Panc1 (cell line): ENCODE measurements at regions not wholly inside any gene's neighbourhood (a gene's known extent, or its start where the extent isn't known, plus 50 kb on each side); places are given as distances from the start of the nearest gene placed in this dataset.

Experiments
- ATAC-seq: fragments of 200-7000 bp; cut with Tn5 transposase; 2 replicates; pipeline ENCODE4 v1.9.1; 2020; ENCODE audit warnings: mild to moderate bottlenecking, moderate library complexity
- BruUV-seq: library from RNA; stranded (reverse); fragments of 400-500 nt; replicated peaks from 2 replicates; lab custom pipeline; 2021; lab: Mats Ljungman, UMichigan
- CTCF ChIA-PET: fragments of 300-600 bp; sonication (Branson Sonifier 250); formaldehyde crosslinking; loops from one replicate; lab custom pipeline; 2022; ENCODE audit warnings: antibody characterized with exemption; lab: Charles Lee
- POLR2A ChIA-PET: fragments of 300-600 bp; sonication (Branson Sonifier 250); formaldehyde crosslinking; loops from one replicate; lab custom pipeline; 2022; ENCODE audit warnings: antibody characterized with exemption; lab: Charles Lee
- DNase-seq: peaks from one replicate; pipeline ENCODE4 v3.0.0-alpha.2; 2010; ENCODE audit warnings: low read depth, low spot score
- H3K27ac ChIP-seq: 2 replicates; pipeline ENCODE4 v1.5.1; 2011; ENCODE audit warnings: mild to moderate bottlenecking, low read length, inconsistent platforms
- H3K27me3 ChIP-seq: fragments of 200-500 bp; sonication (Bioruptor generic); 2 replicates; pipeline ENCODE4 v1.6.0; 2014; ENCODE audit warnings: low read length, inconsistent platforms; ENCODE audit not compliant: control insufficient read depth, insufficient read depth
- H3K36me3 ChIP-seq: fragments of 200-500 bp; sonication (Bioruptor generic); 2 replicates; pipeline ENCODE4 v1.5.1; 2014; ENCODE audit warnings: inconsistent platforms, mild to moderate bottlenecking, low read length, moderate library complexity; ENCODE audit not compliant: control insufficient read depth, insufficient read depth
- H3K4me1 ChIP-seq: 2 replicates; pipeline ENCODE4 v1.5.1; 2011; ENCODE audit warnings: inconsistent platforms, mild to moderate bottlenecking, low read length, moderate library complexity; ENCODE audit not compliant: control insufficient read depth, insufficient read depth
- H3K4me3 ChIP-seq, 2 experiments: 2 replicates each; pipeline ENCODE4 v1.5.1; 2011 to 2012; ENCODE audit warnings: low read depth in 2 of 2, low read length in 2 of 2, mild to moderate bottlenecking in 2 of 2, inconsistent platforms in 1 of 2, moderate library complexity in 1 of 2
- H3K9me3 ChIP-seq: fragments of 200-500 bp; sonication (Bioruptor generic); 2 replicates; pipeline ENCODE4 v1.5.1; 2014; ENCODE audit warnings: low read depth, mild to moderate bottlenecking, inconsistent platforms, low read length, moderate library complexity; ENCODE audit not compliant: control insufficient read depth, insufficient read depth
- CTCF ChIP-seq: fragments of 450-650 bp; IDR thresholded peaks from 2 replicates; pipeline ENCODE4 v1.5.1; 2017; ENCODE audit warnings: mild to moderate bottlenecking
- POLR2AphosphoS5 ChIP-seq: IDR thresholded peaks from 2 replicates; pipeline ENCODE4 v1.6.1; 2012; ENCODE audit warnings: mild to moderate bottlenecking, low read depth, low read length, moderate library complexity
- REST ChIP-seq, 2 experiments: IDR thresholded peaks; 2 replicates each; pipeline ENCODE4 v1.6.1; 2011 to 2012; ENCODE audit warnings: low read depth in 2 of 2, control low read depth in 1 of 2, low read length in 1 of 2, mild to moderate bottlenecking in 1 of 2, moderate library complexity in 1 of 2; ENCODE audit not compliant: insufficient read depth in 1 of 2
- SIN3A ChIP-seq: IDR thresholded peaks from 2 replicates; pipeline ENCODE4 v1.6.1; 2012; ENCODE audit warnings: low read depth, mild to moderate bottlenecking, low read length, moderate library complexity, borderline replicate concordance; ENCODE audit not compliant: insufficient read depth
- TCF7L2 ChIP-seq: IDR thresholded peaks from 2 replicates; pipeline ENCODE4 v1.6.1; 2011; ENCODE audit warnings: mild to moderate bottlenecking, low read depth, low read length, inconsistent platforms
- in situ Hi-C: cut with HindIII; loops from 2 replicates; pipeline ENCODE4 v1.10.0; 2016; ENCODE audit warnings: low sequenced_read_pairs, low pct_unique_long_range_greater_than_20kb
- intact Hi-C: fragments of 100-400 bp; cut with micrococcal nuclease; formaldehyde crosslinking; loops from one replicate; pipeline ENCODE4 v1.10.0; 2022; ENCODE audit not compliant: unreplicated experiment

- BruUV-seq = no TSS peak
- in situ Hi-C loops = no loop called here
- POLR2A ChIA-PET = interaction anchor here (0.6 kb wide), 1 partner anchor 1256 kb away, joined by 7 read pairs; no protein-coding TSS in a partner anchor
- intact Hi-C loops = no loop called here
- peaks cover 1% of the 10 kb centered on the region; the same call in 1 of the 2 replicates for H3K9me3 ChIP-seq
- TF ChIP-seq CTCF (no peak), TCF7L2 (no peak), POLR2AphosphoS5 (no peak), SIN3A (no peak), REST (IDR thresholded peaks at IDR 0.05; ENCODE audit: insufficient read depth in 1 of 2, low read depth in 2 of 2, low read length in 1 of 2) (no peak)
- no peaks in the 10 kb centered on the region for H3K4me1 ChIP-seq
- no peak for DNase-seq
- H3K4me3 ChIP-seq = no peak overlapping the region
- H3K27me3 ChIP-seq = no peaks in the 10 kb centered on the region
- 0 out of 2 replicates have a peak overlapping the region, but pooled peaks have one; percentile 4 for H3K27ac ChIP-seq
- no peaks in the 10 kb centered on the region; the same call in 1 of the 2 replicates for H3K36me3 ChIP-seq
- CTCF ChIA-PET = no interaction called here
- ATAC-seq = no peak
These were observed 61.8 kb upstream of the ETS2 start for GRCh38 chr21:38743772-38744529.

DNA sequence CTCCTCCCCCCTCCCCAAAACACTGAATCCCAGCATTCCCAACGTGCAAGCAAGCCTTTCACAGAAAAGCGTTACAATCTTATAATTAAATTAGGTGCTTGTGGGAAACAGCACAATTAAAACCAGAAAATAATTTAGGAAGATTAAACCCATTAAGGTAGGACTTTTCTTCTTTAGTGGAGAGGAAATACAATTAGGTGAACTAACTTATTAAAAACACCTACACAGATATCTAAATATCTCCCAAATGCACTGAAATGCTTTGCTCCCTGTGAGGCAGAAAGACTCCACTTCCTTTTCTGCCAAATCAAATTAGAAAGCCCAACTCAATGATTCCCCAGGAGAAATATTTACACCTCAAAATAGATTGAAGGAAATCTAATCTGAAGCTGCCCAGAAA is 60.9 kb upstream of the ETS2 start:
- no peaks in the 10 kb centered on the region for H3K27me3 ChIP-seq
- TF ChIP-seq REST (IDR thresholded peaks at IDR 0.05; ENCODE audit: insufficient read depth in 1 of 2, low read depth in 2 of 2, low read length in 1 of 2) = no peak
- no peak for TF ChIP-seq POLR2AphosphoS5
- no peak for TF ChIP-seq SIN3A
- TF ChIP-seq TCF7L2 = no peak
- no peak for TF ChIP-seq CTCF
- BruUV-seq = no TSS peak
- no peaks in the 10 kb centered on the region; the same call in 1 of the 2 replicates for H3K36me3 ChIP-seq
- no peak overlapping the region; the same call in 1 of the 2 replicates for H3K27ac ChIP-seq
- no peak for ATAC-seq
- no peaks in the 10 kb centered on the region for H3K4me1 ChIP-seq
- in situ Hi-C loops (no loop called here), intact Hi-C loops (no loop called here)
- DNase-seq = no peak
- no peak overlapping the region for H3K4me3 ChIP-seq
- ChIA-PET CTCF (no interaction called here), POLR2A (no interaction called here)
- no peaks in the 10 kb centered on the region; the same call in 1 of the 2 replicates for H3K9me3 ChIP-seq
